ENCODE measurements at regions not wholly inside any gene's neighbourhood (a gene's known extent, or its start where the extent isn't known, plus 50 kb on each side); places are given as distances from the start of the nearest gene placed in this dataset.
"Not testable (repeated sequence)": the region's sequence is repeated elsewhere in the genome, so short reads cannot be mapped to it uniquely, and the experiment has no call there.

GRCh38 chr5:96133341-96134079 lies 171.9 kb upstream of the ELL2 start:
- no peak for DNase-seq (ENCODE audit: low read depth in 3 of 3)

- no peak for DNase-seq (ENCODE audit: low read depth in 3 of 3)
Observed at GRCh38 chr5:96129276-96129675, 167.6 kb upstream of the ELL2 start.

GRCh38 chr5:96128204-96128864 lies 166.7 kb upstream of the ELL2 start:
- DNase-seq (ENCODE audit: low read depth in 3 of 3) = no peak

GRCh38 chr5:96127538-96127937 lies 165.9 kb upstream of the ELL2 start:
- no peak for DNase-seq (ENCODE audit: low read depth in 3 of 3)

- no peak for DNase-seq (ENCODE audit: low read depth in 3 of 3)
Observed at GRCh38 chr5:96125231-96125891, 163.7 kb upstream of the ELL2 start.

- no peak for DNase-seq (ENCODE audit: low read depth in 3 of 3)
Observed at GRCh38 chr5:96124589-96124988, 162.9 kb upstream of the ELL2 start.

- DNase-seq (ENCODE audit: low read depth in 3 of 3) = no peak
Observed at GRCh38 chr5:96123418-96123817, 161.8 kb upstream of the ELL2 start.

- DNase-seq (ENCODE audit: low read depth in 3 of 3) = no peak
Observed at GRCh38 chr5:96121364-96121763, 159.7 kb upstream of the ELL2 start.

- DNase-seq (ENCODE audit: low read depth in 3 of 3) = no peak
Observed at GRCh38 chr5:96120120-96120519, 158.5 kb upstream of the ELL2 start.

GRCh38 chr5:96117771-96118651 lies 156.4 kb upstream of the ELL2 start:
- DNase-seq (ENCODE audit: low read depth in 3 of 3) = no peak

GRCh38 chr5:96115147-96115807 lies 153.6 kb upstream of the ELL2 start:
- no peak for DNase-seq (ENCODE audit: low read depth in 3 of 3)

- DNase-seq (ENCODE audit: low read depth in 3 of 3) = no peak
Observed at GRCh38 chr5:96114736-96115135, 153.1 kb upstream of the ELL2 start.

GRCh38 chr5:96113170-96113939 lies 151.7 kb upstream of the ELL2 start:
- no peak for DNase-seq (ENCODE audit: low read depth in 3 of 3)

- no peak for DNase-seq (ENCODE audit: low read depth in 3 of 3)
Observed at GRCh38 chr5:96112703-96113102, 151.1 kb upstream of the ELL2 start.

- DNase-seq (ENCODE audit: low read depth in 3 of 3) = no peak
Observed at GRCh38 chr5:96112123-96112670, 150.5 kb upstream of the ELL2 start.

- DNase-seq (ENCODE audit: low read depth in 3 of 3) = no peak
Observed at GRCh38 chr5:96111080-96111756, 149.6 kb upstream of the ELL2 start.

GRCh38 chr5:96110300-96110699 lies 148.6 kb upstream of the ELL2 start:
- DNase-seq (ENCODE audit: low read depth in 3 of 3) = no peak

- DNase-seq (ENCODE audit: low read depth in 3 of 3) = not testable (repeated sequence)
Observed at GRCh38 chr5:96108629-96109028, 147.0 kb upstream of the ELL2 start.

- not testable (repeated sequence) for DNase-seq (ENCODE audit: low read depth in 3 of 3)
Observed at GRCh38 chr5:96103829-96104228, 142.2 kb upstream of the ELL2 start.
